ENCODE measurements at regions not wholly inside any gene's neighbourhood (a gene's known extent, or its start where the extent isn't known, plus 50 kb on each side); places are given as distances from the start of the nearest gene placed in this dataset.

- no peak for TF ChIP-seq SP1 (IDR thresholded peaks at IDR 0.05)
- no peak for TF ChIP-seq RAD21 (IDR thresholded peaks at IDR 0.05)
- TF ChIP-seq JUND (IDR thresholded peaks at IDR 0.05), result no peak
- TF ChIP-seq MAX (IDR thresholded peaks at IDR 0.05), result no peak
- TF ChIP-seq ZBTB33 (IDR thresholded peaks at IDR 0.05), result no peak
- no peak for TF ChIP-seq EGR1 (IDR thresholded peaks at IDR 0.05; ENCODE audit: low read depth in 2 of 2)
- TF ChIP-seq FOXA1 (IDR thresholded peaks at IDR 0.05), result no peak
- no peak for TF ChIP-seq TAF1 (conservative IDR thresholded peaks at IDR 0.05)
- TF ChIP-seq GABPA (IDR thresholded peaks at IDR 0.05 in 1 of 2, conservative IDR thresholded peaks at IDR 0.05 in 1 of 2), result no peak
- TF ChIP-seq NR2F2 (IDR thresholded peaks at IDR 0.05), result no peak
- no peak for TF ChIP-seq ATF3 (IDR thresholded peaks at IDR 0.05)
- TF ChIP-seq CTCF (IDR thresholded peaks at IDR 0.05; ENCODE audit: low read depth, low read length, missing input control), result no peak
- no peak for TF ChIP-seq RXRA (IDR thresholded peaks at IDR 0.05)
- TF ChIP-seq HNF4A (conservative IDR thresholded peaks at IDR 0.05), result no peak
- no peak for TF ChIP-seq FOXA2 (IDR thresholded peaks at IDR 0.05)
- no peak for TF ChIP-seq HNF4G (IDR thresholded peaks at IDR 0.05)
- no peak for TF ChIP-seq YY1 (IDR thresholded peaks at IDR 0.05)
- Histone ChIP-seq H3K4me3 (ENCODE audit: low read depth in 1 of 3, low read length in 3 of 3) (no peak overlapping the region), H3K9me3 (ENCODE audit: control insufficient read depth in 4 of 4, low read length in 3 of 4) (no peaks in the 10 kb centered on the region), H3K27me3 (ENCODE audit: control insufficient read depth in 4 of 4, insufficient read depth in 4 of 4, low read length in 3 of 4) (peaks cover 0 to 5% (median 0%) of the 10 kb centered on the region in 4 donors), H3K36me3 (ENCODE audit: control insufficient read depth in 4 of 4, insufficient read depth in 3 of 4, low read depth in 1 of 4, low read length in 3 of 4) (no peaks in the 10 kb centered on the region), H3K9ac (ENCODE audit: low read depth in 1 of 2, low read length in 2 of 2) (no peak overlapping the region), H3K27ac (ENCODE audit: low read depth in 1 of 2, low read length in 2 of 2) (no peak overlapping the region), H3K4me1 (ENCODE audit: control insufficient read depth in 4 of 4, insufficient read depth in 4 of 4, low read length in 3 of 4) (no peaks in the 10 kb centered on the region)
- DNase-seq (ENCODE audit: low spot score), result no peak
- 69% methylated on average over 6 of the region's 6 CpGs for WGBS
These were observed 272.6 kb downstream of the SDHAF3 start for GRCh38 chr7:97390052-97390451.

- DNase-seq (ENCODE audit: low spot score), result no peak
- Histone ChIP-seq H3K9me3 (ENCODE audit: control insufficient read depth in 4 of 4, low read length in 3 of 4) (no peaks in the 10 kb centered on the region), H3K9ac (ENCODE audit: low read depth in 1 of 2, low read length in 2 of 2) (no peak overlapping the region), H3K36me3 (ENCODE audit: control insufficient read depth in 4 of 4, insufficient read depth in 3 of 4, low read depth in 1 of 4, low read length in 3 of 4) (no peaks in the 10 kb centered on the region), H3K27ac (ENCODE audit: low read depth in 1 of 2, low read length in 2 of 2) (no peak overlapping the region), H3K4me3 (ENCODE audit: low read depth in 1 of 3, low read length in 3 of 3) (no peak overlapping the region), H3K27me3 (ENCODE audit: control insufficient read depth in 4 of 4, insufficient read depth in 4 of 4, low read length in 3 of 4) (peaks cover 0 to 2% (median 0%) of the 10 kb centered on the region in 4 donors), H3K4me1 (ENCODE audit: control insufficient read depth in 4 of 4, insufficient read depth in 4 of 4, low read length in 3 of 4) (no peaks in the 10 kb centered on the region)
- WGBS, result 36% methylated on average over 4 of the region's 4 CpGs
- no peak for TF ChIP-seq FOXA1 (IDR thresholded peaks at IDR 0.05)
- no peak for TF ChIP-seq HNF4A (conservative IDR thresholded peaks at IDR 0.05)
- no peak for TF ChIP-seq FOXA2 (IDR thresholded peaks at IDR 0.05)
- no peak for TF ChIP-seq MAX (IDR thresholded peaks at IDR 0.05)
- TF ChIP-seq HNF4G (IDR thresholded peaks at IDR 0.05), result no peak
- TF ChIP-seq RXRA (IDR thresholded peaks at IDR 0.05), result no peak
- no peak for TF ChIP-seq NR2F2 (IDR thresholded peaks at IDR 0.05)
- TF ChIP-seq ZBTB33 (IDR thresholded peaks at IDR 0.05), result no peak
- TF ChIP-seq ATF3 (IDR thresholded peaks at IDR 0.05), result no peak
These were observed 273.6 kb downstream of the SDHAF3 start for GRCh38 chr7:97390915-97391593.

Measured in liver (tissue), 8 donors.